ENCODE measurements at regions not wholly inside any gene's neighbourhood (a gene's known extent, or its start where the extent isn't known, plus 50 kb on each side); places are given as distances from the start of the nearest gene placed in this dataset.

DNA sequence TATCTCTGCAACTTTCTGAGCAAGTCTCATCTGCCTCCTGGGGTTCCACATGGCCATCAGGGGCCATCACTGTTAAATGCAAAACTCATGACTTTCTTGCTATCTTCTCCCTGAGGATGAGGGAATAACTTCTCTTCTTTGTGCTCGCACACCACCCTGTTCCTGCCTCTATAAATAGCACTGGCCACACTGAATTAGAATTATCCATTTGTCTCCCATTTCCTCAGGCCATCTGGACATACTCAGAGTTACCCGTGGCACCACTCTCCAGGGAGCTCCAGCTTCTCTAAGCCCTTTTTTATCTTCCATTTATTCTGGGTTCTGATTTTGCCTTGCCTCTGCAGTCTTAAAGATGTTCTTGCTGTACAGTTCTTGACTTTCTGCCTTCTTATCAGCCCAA is 72.8 kb upstream of the ECI2 start:
- TF ChIP-seq EZH2 (IDR thresholded peaks at IDR 0.05; ENCODE audit: borderline replicate concordance, insufficient read depth, low read length, poor library complexity, severe bottlenecking) (no peak), EP300 (conservative IDR thresholded peaks at IDR 0.05; ENCODE audit: poor library complexity, severe bottlenecking) (no peak), POLR2AphosphoS5 (IDR thresholded peaks at IDR 0.05) (no peak), CTCF (IDR thresholded peaks at IDR 0.05; ENCODE audit: poor library complexity, severe bottlenecking) (no peak), TAF1 (IDR thresholded peaks at IDR 0.05; ENCODE audit: low read depth) (no peak), SMC3 (conservative IDR thresholded peaks at IDR 0.05; ENCODE audit: poor library complexity) (no peak), MXI1 (conservative IDR thresholded peaks at IDR 0.05; ENCODE audit: poor library complexity, severe bottlenecking) (no peak)
- TF ChIP-seq, protein P1, sequence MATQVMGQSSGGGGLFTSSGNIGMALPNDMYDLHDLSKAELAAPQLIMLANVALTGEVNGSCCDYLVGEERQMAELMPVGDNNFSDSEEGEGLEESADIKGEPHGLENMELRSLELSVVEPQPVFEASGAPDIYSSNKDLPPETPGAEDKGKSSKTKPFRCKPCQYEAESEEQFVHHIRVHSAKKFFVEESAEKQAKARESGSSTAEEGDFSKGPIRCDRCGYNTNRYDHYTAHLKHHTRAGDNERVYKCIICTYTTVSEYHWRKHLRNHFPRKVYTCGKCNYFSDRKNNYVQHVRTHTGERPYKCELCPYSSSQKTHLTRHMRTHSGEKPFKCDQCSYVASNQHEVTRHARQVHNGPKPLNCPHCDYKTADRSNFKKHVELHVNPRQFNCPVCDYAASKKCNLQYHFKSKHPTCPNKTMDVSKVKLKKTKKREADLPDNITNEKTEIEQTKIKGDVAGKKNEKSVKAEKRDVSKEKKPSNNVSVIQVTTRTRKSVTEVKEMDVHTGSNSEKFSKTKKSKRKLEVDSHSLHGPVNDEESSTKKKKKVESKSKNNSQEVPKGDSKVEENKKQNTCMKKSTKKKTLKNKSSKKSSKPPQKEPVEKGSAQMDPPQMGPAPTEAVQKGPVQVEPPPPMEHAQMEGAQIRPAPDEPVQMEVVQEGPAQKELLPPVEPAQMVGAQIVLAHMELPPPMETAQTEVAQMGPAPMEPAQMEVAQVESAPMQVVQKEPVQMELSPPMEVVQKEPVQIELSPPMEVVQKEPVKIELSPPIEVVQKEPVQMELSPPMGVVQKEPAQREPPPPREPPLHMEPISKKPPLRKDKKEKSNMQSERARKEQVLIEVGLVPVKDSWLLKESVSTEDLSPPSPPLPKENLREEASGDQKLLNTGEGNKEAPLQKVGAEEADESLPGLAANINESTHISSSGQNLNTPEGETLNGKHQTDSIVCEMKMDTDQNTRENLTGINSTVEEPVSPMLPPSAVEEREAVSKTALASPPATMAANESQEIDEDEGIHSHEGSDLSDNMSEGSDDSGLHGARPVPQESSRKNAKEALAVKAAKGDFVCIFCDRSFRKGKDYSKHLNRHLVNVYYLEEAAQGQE (IDR thresholded peaks at IDR 0.05; ENCODE audit: borderline replicate concordance): no peak
